ENCODE measurements at regions not wholly inside any gene's neighbourhood (a gene's known extent, or its start where the extent isn't known, plus 50 kb on each side); places are given as distances from the start of the nearest gene placed in this dataset.
A peak's percentile ranks its signal among the peaks of the same experiment; 100 is the strongest.

DNA sequence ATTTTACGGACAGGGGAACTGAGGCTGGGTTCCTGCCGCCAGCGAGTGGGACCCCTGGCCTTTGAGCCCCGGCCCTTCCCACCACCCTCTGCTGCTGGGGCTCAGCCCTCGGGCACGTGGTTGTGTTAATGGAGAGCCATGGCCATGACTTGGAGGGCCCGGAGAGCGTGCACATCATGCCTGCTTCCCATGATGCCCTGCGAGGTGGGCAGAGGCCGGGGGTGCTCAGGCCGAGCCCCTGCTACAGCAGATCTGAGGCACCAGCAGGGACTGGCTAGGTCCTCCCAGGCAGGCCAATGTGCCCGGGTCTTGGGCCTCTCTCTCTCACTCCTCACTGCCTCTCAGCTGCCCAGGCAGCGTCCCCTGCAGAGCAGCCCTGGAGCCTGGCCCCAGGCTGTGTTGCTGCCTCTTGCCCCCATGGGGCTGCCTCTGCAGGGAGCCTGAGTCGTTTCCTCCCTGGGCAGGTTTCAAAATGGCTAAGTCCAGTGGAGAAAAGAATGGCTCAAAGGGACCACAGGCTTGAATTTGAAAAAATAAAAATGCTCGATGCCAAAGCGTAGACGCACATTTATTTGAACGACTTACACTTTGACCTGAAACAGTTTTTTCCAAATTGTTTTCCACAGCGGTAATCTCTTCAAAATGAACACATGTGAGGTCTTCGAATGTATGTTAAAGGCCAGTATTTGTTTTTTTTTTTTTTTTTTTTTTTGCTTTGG, 72.6 kb upstream of the CLDN5 start:
- no peak overlapping the region for H3K4me3 ChIP-seq
- no peak overlapping the region for H3K27ac ChIP-seq (ENCODE audit: extremely low read depth, low read depth, low read length)
- no peaks in the 10 kb centered on the region for H3K79me2 ChIP-seq (ENCODE audit: control insufficient read depth, insufficient read depth, low read length)
- DNase-seq (ENCODE audit: extremely low read depth in 1 of 4, low spot score in 3 of 4) (peak in 3 of 4 experiments; percentile 40 to 53 (median 51)), ATAC-seq (peak; percentile 43), FAIRE-seq (no peak)
- H3K27me3 ChIP-seq (ENCODE audit: control insufficient read depth in 2 of 2, insufficient read depth in 2 of 2, low read length in 2 of 2) = peaks cover 77 to 87% of the 10 kb centered on the region in 2 experiments
- intact Hi-C loops (cut with micrococcal nuclease) = no loop called here
- no peaks in the 10 kb centered on the region for H3K36me3 ChIP-seq (ENCODE audit: control insufficient read depth, insufficient read depth, low read length)
- H3K9me3 ChIP-seq (replicated peaks; ENCODE audit: control insufficient read depth, insufficient read depth, low read depth, low read length) = no peaks in the 10 kb centered on the region
- peaks cover 0 to 11% of the 10 kb centered on the region in 2 experiments; a peak in 1 of 5 replicates for H3K4me1 ChIP-seq (replicated peaks in 1 of 2; ENCODE audit: control insufficient read depth in 2 of 2, insufficient read depth in 2 of 2, low read length in 2 of 2)
- ChIA-PET CTCF (ENCODE audit: low intra/inter-chr PET ratio) (no interaction called here), POLR2A (interaction anchor here (0.6 to 2.3 kb wide), 9 partner anchors 8 to 127 kb away, joined by 3 to 8 read pairs (median 3); no protein-coding TSS in a partner anchor)
- no TSS peak for BruUV-seq (replicated peaks)
- H3K4me2 ChIP-seq (ENCODE audit: insufficient read depth, low read length) = no peak overlapping the region
- in situ Hi-C loops (cut with MboI) = no loop called here
- peak overlapping the region in 1 of 2 experiments; percentile 26; a peak in 1 of 4 replicates for H3K9ac ChIP-seq (ENCODE audit: insufficient read depth in 1 of 2, low read depth in 2 of 2, low read length in 2 of 2)
- H4K20me1 ChIP-seq (replicated peaks; ENCODE audit: control insufficient read depth, insufficient read depth, low read length) = peaks cover 14% of the 10 kb centered on the region; the same call in 1 of the 2 replicates
- no peak overlapping the region for H2AFZ ChIP-seq (ENCODE audit: low read depth, low read length)
- WGBS (ENCODE audit: insufficient coverage, low coverage, missing lambda C conversion rate) = 6% methylated on average over 20 of the region's 20 CpGs
- no peaks in the 10 kb centered on the region for H3K9me1 ChIP-seq (ENCODE audit: control insufficient read depth, insufficient read depth, low read length)
- TF ChIP-seq CHD1 (IDR thresholded peaks at IDR 0.05; ENCODE audit: low read length) (no peak), ZNF717 (CRISPR knock-in tag; IDR thresholded peaks at IDR 0.05) (no peak), MEIS2 (IDR thresholded peaks at IDR 0.05; ENCODE audit: partially characterized antibody) (no peak), NR2C1 (IDR thresholded peaks at IDR 0.05) (no peak), NR2C1 (tag; IDR thresholded peaks at IDR 0.05) (no peak), RBBP5 (IDR thresholded peaks at IDR 0.05; ENCODE audit: borderline replicate concordance, insufficient read depth, low read length, poor library complexity, severe bottlenecking) (no peak), XRCC5 (IDR thresholded peaks at IDR 0.05; ENCODE audit: low read depth, low read length) (no peak), SIRT6 (IDR thresholded peaks at IDR 0.05; ENCODE audit: low read depth, low read length) (no peak)
- TF ChIP-seq, protein P1, sequence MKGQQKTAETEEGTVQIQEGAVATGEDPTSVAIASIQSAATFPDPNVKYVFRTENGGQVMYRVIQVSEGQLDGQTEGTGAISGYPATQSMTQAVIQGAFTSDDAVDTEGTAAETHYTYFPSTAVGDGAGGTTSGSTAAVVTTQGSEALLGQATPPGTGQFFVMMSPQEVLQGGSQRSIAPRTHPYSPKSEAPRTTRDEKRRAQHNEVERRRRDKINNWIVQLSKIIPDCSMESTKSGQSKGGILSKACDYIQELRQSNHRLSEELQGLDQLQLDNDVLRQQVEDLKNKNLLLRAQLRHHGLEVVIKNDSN (CRISPR knock-in tag; IDR thresholded peaks at IDR 0.05) = peak; percentile 70
- TF ChIP-seq, protein P2, sequence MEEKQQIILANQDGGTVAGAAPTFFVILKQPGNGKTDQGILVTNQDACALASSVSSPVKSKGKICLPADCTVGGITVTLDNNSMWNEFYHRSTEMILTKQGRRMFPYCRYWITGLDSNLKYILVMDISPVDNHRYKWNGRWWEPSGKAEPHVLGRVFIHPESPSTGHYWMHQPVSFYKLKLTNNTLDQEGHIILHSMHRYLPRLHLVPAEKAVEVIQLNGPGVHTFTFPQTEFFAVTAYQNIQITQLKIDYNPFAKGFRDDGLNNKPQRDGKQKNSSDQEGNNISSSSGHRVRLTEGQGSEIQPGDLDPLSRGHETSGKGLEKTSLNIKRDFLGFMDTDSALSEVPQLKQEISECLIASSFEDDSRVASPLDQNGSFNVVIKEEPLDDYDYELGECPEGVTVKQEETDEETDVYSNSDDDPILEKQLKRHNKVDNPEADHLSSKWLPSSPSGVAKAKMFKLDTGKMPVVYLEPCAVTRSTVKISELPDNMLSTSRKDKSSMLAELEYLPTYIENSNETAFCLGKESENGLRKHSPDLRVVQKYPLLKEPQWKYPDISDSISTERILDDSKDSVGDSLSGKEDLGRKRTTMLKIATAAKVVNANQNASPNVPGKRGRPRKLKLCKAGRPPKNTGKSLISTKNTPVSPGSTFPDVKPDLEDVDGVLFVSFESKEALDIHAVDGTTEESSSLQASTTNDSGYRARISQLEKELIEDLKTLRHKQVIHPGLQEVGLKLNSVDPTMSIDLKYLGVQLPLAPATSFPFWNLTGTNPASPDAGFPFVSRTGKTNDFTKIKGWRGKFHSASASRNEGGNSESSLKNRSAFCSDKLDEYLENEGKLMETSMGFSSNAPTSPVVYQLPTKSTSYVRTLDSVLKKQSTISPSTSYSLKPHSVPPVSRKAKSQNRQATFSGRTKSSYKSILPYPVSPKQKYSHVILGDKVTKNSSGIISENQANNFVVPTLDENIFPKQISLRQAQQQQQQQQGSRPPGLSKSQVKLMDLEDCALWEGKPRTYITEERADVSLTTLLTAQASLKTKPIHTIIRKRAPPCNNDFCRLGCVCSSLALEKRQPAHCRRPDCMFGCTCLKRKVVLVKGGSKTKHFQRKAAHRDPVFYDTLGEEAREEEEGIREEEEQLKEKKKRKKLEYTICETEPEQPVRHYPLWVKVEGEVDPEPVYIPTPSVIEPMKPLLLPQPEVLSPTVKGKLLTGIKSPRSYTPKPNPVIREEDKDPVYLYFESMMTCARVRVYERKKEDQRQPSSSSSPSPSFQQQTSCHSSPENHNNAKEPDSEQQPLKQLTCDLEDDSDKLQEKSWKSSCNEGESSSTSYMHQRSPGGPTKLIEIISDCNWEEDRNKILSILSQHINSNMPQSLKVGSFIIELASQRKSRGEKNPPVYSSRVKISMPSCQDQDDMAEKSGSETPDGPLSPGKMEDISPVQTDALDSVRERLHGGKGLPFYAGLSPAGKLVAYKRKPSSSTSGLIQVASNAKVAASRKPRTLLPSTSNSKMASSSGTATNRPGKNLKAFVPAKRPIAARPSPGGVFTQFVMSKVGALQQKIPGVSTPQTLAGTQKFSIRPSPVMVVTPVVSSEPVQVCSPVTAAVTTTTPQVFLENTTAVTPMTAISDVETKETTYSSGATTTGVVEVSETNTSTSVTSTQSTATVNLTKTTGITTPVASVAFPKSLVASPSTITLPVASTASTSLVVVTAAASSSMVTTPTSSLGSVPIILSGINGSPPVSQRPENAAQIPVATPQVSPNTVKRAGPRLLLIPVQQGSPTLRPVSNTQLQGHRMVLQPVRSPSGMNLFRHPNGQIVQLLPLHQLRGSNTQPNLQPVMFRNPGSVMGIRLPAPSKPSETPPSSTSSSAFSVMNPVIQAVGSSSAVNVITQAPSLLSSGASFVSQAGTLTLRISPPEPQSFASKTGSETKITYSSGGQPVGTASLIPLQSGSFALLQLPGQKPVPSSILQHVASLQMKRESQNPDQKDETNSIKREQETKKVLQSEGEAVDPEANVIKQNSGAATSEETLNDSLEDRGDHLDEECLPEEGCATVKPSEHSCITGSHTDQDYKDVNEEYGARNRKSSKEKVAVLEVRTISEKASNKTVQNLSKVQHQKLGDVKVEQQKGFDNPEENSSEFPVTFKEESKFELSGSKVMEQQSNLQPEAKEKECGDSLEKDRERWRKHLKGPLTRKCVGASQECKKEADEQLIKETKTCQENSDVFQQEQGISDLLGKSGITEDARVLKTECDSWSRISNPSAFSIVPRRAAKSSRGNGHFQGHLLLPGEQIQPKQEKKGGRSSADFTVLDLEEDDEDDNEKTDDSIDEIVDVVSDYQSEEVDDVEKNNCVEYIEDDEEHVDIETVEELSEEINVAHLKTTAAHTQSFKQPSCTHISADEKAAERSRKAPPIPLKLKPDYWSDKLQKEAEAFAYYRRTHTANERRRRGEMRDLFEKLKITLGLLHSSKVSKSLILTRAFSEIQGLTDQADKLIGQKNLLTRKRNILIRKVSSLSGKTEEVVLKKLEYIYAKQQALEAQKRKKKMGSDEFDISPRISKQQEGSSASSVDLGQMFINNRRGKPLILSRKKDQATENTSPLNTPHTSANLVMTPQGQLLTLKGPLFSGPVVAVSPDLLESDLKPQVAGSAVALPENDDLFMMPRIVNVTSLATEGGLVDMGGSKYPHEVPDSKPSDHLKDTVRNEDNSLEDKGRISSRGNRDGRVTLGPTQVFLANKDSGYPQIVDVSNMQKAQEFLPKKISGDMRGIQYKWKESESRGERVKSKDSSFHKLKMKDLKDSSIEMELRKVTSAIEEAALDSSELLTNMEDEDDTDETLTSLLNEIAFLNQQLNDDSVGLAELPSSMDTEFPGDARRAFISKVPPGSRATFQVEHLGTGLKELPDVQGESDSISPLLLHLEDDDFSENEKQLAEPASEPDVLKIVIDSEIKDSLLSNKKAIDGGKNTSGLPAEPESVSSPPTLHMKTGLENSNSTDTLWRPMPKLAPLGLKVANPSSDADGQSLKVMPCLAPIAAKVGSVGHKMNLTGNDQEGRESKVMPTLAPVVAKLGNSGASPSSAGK (IDR thresholded peaks at IDR 0.05) = peak; percentile 35; the same call in 1 of the 2 replicates
